Fibroblast of pulmonary artery (primary cell): ENCODE measurements at regions not wholly inside any gene's neighbourhood (a gene's known extent, or its start where the extent isn't known, plus 50 kb on each side); places are given as distances from the start of the nearest gene placed in this dataset.
"Not testable (repeated sequence)": the region's sequence is repeated elsewhere in the genome, so short reads cannot be mapped to it uniquely, and the experiment has no call there.

Experiments used
- DNase-seq: peaks from one replicate; pipeline ENCODE4 v3.0.0-alpha.2; 2010; ENCODE audit warnings: low read depth
- H3K4me3 ChIP-seq: replicated peaks from 2 replicates; pipeline ENCODE4 v1.5.1; 2011; ENCODE audit warnings: low read depth, mild to moderate bottlenecking, control low read depth, low read length, moderate library complexity
- TF ChIP-seq, protein P1 (sequence below): IDR thresholded peaks from 2 replicates; pipeline ENCODE4 v1.5.1; 2011; ENCODE audit warnings: mild to moderate bottlenecking, control low read depth, low read length, inconsistent platforms; ENCODE audit errors: missing control alignments

DNA sequence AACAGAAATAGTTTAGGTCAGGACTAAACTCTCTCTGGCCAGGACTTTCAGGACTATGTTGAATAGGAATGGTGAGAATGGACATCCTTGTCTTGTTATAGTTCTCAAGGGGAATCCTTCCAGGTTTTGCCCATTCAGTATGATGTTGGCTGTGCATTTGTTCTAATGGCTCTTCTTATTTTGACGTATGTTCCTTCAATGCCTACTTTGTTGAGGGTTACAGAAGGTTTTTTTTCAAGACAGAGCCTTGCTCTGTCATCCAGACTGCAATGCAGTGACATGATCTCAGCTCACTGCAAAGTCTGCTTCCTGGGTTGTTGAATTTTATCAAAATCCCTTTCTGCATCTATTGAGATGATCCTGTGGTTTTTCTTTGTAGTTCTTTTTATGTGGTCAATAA lies 79.5 kb upstream of the NID2 start:
- no peak overlapping the region for H3K4me3 ChIP-seq
- TF ChIP-seq, protein P1, sequence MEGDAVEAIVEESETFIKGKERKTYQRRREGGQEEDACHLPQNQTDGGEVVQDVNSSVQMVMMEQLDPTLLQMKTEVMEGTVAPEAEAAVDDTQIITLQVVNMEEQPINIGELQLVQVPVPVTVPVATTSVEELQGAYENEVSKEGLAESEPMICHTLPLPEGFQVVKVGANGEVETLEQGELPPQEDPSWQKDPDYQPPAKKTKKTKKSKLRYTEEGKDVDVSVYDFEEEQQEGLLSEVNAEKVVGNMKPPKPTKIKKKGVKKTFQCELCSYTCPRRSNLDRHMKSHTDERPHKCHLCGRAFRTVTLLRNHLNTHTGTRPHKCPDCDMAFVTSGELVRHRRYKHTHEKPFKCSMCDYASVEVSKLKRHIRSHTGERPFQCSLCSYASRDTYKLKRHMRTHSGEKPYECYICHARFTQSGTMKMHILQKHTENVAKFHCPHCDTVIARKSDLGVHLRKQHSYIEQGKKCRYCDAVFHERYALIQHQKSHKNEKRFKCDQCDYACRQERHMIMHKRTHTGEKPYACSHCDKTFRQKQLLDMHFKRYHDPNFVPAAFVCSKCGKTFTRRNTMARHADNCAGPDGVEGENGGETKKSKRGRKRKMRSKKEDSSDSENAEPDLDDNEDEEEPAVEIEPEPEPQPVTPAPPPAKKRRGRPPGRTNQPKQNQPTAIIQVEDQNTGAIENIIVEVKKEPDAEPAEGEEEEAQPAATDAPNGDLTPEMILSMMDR: no peak
- no peak for DNase-seq

DNA sequence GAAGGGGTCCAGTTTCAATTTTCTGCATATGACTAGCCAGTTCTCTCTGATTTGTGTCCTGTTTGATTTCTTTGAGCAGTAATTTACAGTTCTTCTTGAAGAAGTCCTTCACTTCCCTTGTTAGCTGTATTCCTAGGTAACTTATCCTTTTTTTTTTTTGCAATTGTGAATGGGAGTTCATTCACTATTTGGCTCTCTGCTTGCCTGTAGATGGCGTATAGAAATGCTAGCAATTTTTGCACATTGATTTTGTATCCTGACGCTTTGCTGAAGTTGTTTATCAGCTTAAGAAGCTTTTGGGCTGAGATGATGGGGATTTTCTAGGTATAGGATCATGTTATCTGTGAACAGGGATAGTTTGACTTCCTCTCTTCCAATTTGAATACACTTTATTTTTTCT lies 77.6 kb upstream of the NID2 start:
- TF ChIP-seq, protein P1: peak; percentile 33
- no peak overlapping the region for H3K4me3 ChIP-seq
- peak; percentile 16 for DNase-seq

DNA sequence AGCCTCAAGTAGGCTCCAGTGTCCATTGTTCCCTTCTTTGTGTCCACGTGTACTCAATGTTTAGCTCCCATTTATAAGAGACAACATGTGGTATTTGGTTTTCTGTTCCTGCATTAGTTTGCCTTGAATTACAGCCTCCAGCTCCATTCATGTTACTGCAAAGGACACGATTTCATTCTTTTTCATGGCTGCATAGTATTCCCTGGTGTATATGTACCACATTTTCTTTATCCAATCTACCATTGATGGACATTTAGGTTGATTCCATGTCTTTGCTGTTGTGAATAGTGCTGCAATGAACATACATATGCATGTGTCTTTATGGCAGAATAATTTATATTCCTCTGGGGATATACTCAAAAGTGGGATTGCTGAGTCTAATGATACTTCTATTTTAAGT lies 75.2 kb upstream of the NID2 start:
- not testable (repeated sequence) for DNase-seq, H3K4me3 ChIP-seq

DNA sequence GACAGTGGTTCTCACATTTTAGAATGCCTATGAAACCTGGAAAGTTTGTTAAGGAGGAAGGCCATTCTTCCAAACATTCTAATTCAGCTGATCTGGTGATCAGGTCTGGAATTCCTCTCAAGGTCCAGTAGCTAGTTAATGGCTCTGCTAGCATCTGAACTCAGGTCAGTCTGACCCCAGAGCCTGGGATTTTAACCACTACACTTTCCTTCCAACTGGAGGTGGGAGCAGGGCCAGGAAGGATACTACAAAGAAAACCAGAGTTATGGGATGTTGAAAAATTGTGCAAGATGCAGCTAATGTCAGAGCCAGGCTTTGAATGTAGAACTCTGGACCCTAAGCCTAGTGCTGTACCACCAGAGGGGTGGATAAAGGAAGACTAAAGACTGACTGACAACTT lies 73.6 kb upstream of the NID2 start:
- H3K4me3 ChIP-seq: no peak overlapping the region
- no peak for DNase-seq
- TF ChIP-seq, protein P1: no peak

DNA sequence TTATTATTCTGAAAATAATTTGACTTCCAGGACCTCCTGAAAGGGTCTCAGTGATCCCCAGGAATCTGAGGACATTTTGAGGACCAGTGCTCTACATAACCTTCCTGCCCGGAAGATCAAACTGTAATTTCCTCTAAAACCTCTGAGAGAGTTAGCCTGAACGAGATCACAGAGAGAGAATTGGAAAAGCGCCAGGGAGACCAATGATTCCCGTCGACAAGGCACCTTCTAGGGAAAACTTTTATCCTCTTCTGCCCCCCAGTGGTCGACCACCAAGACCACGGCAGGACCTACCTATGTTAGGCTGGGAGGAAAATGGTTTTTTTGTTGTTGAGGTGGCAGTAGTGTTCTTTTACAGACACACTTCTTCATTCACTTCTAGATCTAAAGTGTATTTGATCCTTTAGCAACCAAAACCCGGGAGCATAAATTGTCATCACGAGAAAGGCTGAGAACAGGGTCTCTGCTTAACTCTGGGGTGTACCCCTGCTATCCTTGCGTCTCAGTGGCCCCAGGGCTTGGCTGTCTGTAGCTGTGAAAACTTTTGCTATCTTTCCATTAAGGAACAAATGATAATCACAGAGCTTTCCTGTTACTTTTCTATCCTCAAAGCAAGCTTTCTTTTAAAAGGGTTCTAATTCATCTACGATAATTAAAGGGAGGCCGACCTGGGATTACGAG lies 62.9 kb upstream of the NID2 start:
- no peak overlapping the region for H3K4me3 ChIP-seq
- DNase-seq: peak; percentile 98

DNA sequence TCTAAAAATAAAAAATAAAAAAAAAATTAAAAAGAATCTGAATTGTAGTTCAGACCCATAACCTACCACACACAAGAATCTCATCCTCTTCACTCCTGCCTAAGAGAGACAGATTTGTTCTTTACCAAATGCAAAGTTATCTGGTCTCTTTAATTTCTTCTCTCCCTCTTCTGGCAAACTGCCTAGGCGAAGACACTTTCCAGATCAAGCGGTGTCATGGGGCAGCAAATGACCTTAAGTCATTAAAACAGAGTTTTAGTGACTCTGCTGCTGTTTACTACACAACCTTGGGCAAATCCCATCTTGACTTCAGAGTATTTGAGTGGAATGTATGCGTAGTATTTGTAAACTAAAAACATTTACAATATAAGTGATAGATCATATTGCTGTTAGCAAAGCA lies 60.9 kb upstream of the NID2 start:
- TF ChIP-seq, protein P1: no peak
- no peak overlapping the region for H3K4me3 ChIP-seq
- no peak for DNase-seq

More for the DNA sequence above, 62.9 kb upstream of the NID2 start:
- TF ChIP-seq, protein P1: peak; percentile 77

DNA sequence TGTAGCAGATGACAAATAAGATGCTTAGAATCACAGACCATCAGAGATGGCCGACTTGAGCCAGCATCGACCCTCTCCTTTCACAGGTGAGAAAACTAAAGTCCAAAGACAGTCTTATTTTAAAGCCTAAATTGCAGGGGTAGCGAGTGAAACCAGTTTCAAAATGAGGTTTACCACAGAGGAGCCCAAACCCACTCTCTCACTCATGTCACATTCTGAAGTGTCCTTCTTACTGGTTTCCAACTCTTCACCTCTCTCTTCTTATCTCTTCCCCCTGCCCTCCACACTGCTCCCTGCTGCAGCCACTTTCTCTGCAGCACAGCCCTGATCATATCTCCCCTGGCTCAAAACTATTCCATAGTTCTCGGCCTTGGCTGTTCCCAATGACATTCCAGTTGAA lies 57.0 kb upstream of the NID2 start:
- TF ChIP-seq, protein P1: no peak
- DNase-seq: no peak
- no peak overlapping the region for H3K4me3 ChIP-seq
